ENCODE measurements at regions not wholly inside any gene's neighbourhood (a gene's known extent, or its start where the extent isn't known, plus 50 kb on each side); places are given as distances from the start of the nearest gene placed in this dataset.

- Histone ChIP-seq H3K27ac (no peak overlapping the region), H3K9me3 (no peaks in the 10 kb centered on the region), H3K4me3 (replicated peaks in 1 of 3) (no peak overlapping the region), H3K4me1 (peaks cover 0 to 5% of the 10 kb centered on the region in 2 donors), H3K36me3 (no peaks in the 10 kb centered on the region), H3K27me3 (no peaks in the 10 kb centered on the region)
- DNase-seq = no peak
- TF ChIP-seq, protein P1, sequence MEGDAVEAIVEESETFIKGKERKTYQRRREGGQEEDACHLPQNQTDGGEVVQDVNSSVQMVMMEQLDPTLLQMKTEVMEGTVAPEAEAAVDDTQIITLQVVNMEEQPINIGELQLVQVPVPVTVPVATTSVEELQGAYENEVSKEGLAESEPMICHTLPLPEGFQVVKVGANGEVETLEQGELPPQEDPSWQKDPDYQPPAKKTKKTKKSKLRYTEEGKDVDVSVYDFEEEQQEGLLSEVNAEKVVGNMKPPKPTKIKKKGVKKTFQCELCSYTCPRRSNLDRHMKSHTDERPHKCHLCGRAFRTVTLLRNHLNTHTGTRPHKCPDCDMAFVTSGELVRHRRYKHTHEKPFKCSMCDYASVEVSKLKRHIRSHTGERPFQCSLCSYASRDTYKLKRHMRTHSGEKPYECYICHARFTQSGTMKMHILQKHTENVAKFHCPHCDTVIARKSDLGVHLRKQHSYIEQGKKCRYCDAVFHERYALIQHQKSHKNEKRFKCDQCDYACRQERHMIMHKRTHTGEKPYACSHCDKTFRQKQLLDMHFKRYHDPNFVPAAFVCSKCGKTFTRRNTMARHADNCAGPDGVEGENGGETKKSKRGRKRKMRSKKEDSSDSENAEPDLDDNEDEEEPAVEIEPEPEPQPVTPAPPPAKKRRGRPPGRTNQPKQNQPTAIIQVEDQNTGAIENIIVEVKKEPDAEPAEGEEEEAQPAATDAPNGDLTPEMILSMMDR (IDR thresholded peaks at IDR 0.05) = no peak
- TF ChIP-seq POLR2A (IDR thresholded peaks at IDR 0.05) = no peak
- 78 to 83% methylated on average over 3 of the region's 3 CpGs for WGBS, 2 donors
- intact Hi-C loops (cut with DNase I) = no loop called here
Measured at GRCh38 chr10:4265964-4266363, 481.0 kb upstream of the KLF6 start.

DNA sequence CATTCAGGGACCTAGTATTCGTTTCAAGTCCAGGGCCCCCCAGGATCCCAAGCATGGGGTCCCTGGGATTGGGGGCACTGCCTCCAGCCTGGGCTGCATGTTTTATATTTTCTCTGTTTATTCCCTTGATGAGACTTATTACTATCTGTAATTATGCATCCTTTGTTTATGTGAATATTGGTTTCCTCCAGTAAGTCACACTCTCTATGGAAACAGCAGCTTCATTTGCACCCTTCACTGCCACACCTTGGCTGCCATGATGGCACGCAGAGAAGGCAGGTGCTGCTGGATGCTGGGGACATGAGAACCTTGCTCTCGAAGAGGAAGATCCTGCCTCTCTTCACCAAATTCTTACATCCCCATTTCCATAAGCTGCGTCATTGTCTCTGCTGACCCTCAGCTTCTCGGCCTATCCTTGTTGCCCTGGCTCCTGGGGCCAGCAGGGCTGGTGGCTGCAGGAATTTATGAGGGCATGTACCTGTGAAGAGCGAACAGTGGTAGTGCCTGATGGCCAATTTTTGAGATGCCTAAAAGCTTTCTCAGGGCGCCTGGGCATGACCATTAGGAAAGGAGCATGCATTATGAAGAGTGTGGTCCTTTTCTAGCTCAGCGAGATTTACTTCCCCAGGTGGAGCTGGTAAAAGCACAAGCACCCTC, 479.3 kb upstream of the KLF6 start:
- no peaks in the 10 kb centered on the region for H3K36me3 ChIP-seq
- TF ChIP-seq, protein P1 (IDR thresholded peaks at IDR 0.05) = no peak
- no peak for TF ChIP-seq POLR2A (IDR thresholded peaks at IDR 0.05)
- peaks cover 0 to 5% of the 10 kb centered on the region in 2 donors for H3K4me1 ChIP-seq
- H3K27me3 ChIP-seq = no peaks in the 10 kb centered on the region
- H3K9me3 ChIP-seq = no peaks in the 10 kb centered on the region
- 71 to 78% methylated on average over 8 of the region's 8 CpGs for WGBS, 2 donors
- H3K4me3 ChIP-seq (replicated peaks in 1 of 3) = no peak overlapping the region
- DNase-seq = no peak
- H3K27ac ChIP-seq = peak overlapping the region in 1 of 3 donors; percentile 72
- intact Hi-C loops (cut with DNase I) = no loop called here

GRCh38 chr10:4263601-4263921, 478.6 kb upstream of the KLF6 start:
- H3K36me3 ChIP-seq = no peaks in the 10 kb centered on the region
- no peak for TF ChIP-seq POLR2A (IDR thresholded peaks at IDR 0.05)
- TF ChIP-seq, protein P1 (IDR thresholded peaks at IDR 0.05) = no peak
- WGBS, 2 donors = 67 to 75% methylated on average over 3 of the region's 3 CpGs
- H3K4me3 ChIP-seq (replicated peaks in 1 of 3) = no peak overlapping the region
- H3K27me3 ChIP-seq = no peaks in the 10 kb centered on the region
- H3K9me3 ChIP-seq = no peaks in the 10 kb centered on the region
- peak overlapping the region in 2 of 3 donors; percentile 37 to 72 for H3K27ac ChIP-seq
- H3K4me1 ChIP-seq = peaks cover 0 to 5% of the 10 kb centered on the region in 2 donors
- intact Hi-C loops (cut with DNase I) = no loop called here
- no peak for DNase-seq

DNA sequence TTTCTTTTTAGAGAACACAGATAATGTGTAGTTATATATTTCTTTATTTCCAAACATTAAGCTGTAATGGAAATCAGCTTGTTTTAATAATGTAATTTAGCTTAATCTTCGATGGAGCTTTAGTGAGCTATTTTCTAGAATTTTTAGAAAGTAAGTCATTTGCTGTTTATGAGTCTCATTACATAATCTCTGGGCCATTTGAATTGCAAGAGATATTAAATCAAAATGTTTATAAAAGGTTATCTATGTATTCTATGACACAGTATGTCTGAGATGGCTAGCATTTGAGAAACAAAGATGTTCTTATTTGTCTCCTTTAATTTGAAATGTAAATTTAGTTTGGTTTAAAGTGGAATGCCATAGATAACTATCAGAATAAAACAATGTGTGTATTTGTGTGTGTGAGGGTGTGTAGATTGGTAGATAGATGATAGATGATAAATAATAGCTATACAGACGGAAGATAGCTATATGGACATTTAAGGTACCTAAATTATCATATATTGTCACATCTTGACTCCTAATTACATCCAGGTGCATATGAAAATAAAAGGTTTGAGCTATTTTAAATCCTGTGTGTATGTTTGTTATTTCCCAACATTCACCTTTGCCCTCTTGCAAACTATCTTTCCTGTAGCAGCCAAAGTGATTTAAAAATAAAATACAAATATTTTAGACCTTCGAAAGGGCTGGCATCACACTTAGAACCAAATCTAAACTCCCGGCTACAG, 478.0 kb upstream of the KLF6 start:
- no peaks in the 10 kb centered on the region for H3K27me3 ChIP-seq
- H3K27ac ChIP-seq = peak overlapping the region in 1 of 3 donors; percentile 72
- H3K36me3 ChIP-seq = no peaks in the 10 kb centered on the region
- no peaks in the 10 kb centered on the region for H3K9me3 ChIP-seq
- H3K4me1 ChIP-seq = peaks cover 0 to 5% of the 10 kb centered on the region in 2 donors
- 80 to 81% methylated on average over 4 of the region's 4 CpGs for WGBS, 2 donors
- intact Hi-C loops (cut with DNase I) = no loop called here
- TF ChIP-seq, protein P1 (IDR thresholded peaks at IDR 0.05) = no peak
- no peak for TF ChIP-seq POLR2A (IDR thresholded peaks at IDR 0.05)
- H3K4me3 ChIP-seq (replicated peaks in 1 of 3) = no peak overlapping the region
- DNase-seq = no peak

DNA sequence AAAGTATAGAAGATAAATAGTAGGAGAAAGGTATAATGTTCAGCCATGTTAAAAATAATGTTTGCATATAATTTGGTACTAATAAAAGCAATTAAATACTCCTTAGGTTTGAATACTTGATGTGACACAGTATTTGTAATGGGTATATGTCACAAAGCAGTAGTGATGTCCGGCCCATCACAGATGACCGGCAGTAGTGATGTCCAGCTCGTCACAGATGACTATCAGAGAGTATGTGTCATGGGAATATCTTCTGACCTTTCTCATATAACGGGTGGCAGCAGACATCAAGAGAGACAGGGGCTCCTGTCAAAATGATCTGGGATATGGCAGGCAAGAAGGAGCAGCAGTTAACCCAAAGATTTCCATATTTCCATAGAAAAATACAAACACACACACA, 477.4 kb upstream of the KLF6 start:
- Histone ChIP-seq H3K27ac (peak overlapping the region in 1 of 3 donors; percentile 72), H3K27me3 (no peaks in the 10 kb centered on the region), H3K4me1 (peaks cover 0 to 5% of the 10 kb centered on the region in 2 donors), H3K9me3 (no peaks in the 10 kb centered on the region), H3K36me3 (no peaks in the 10 kb centered on the region), H3K4me3 (replicated peaks in 1 of 3) (no peak overlapping the region)
- WGBS, 2 donors = 88 to 90% methylated on average over 4 of the region's 4 CpGs
- DNase-seq = no peak
- no peak for TF ChIP-seq POLR2A (IDR thresholded peaks at IDR 0.05)
- TF ChIP-seq, protein P1 (IDR thresholded peaks at IDR 0.05) = no peak
- intact Hi-C loops (cut with DNase I) = no loop called here

All from thyroid gland (tissue), 4 donors.